ENCODE measurements at regions not wholly inside any gene's neighbourhood (a gene's known extent, or its start where the extent isn't known, plus 50 kb on each side); places are given as distances from the start of the nearest gene placed in this dataset.

GRCh38 chr13:89568746-89569145, 1778.7 kb upstream of the MIR17HG start:
- no peak overlapping the region for H3K27ac ChIP-seq
- no peaks in the 10 kb centered on the region for H3K36me3 ChIP-seq
- H3K9me3 ChIP-seq = no peaks in the 10 kb centered on the region
- H3K27me3 ChIP-seq (replicated peaks; ENCODE audit: insufficient read depth) = no peaks in the 10 kb centered on the region
- intact Hi-C loops (cut with DNase I) = no loop called here
- H3K4me3 ChIP-seq = no peak overlapping the region
- WGBS = 65% methylated on average over 2 of the region's 2 CpGs
- no peak for DNase-seq (ENCODE audit: low spot score)
- TF ChIP-seq POLR2A (IDR thresholded peaks at IDR 0.05) (no peak), POLR2AphosphoS5 (IDR thresholded peaks at IDR 0.05) (no peak)
- TF ChIP-seq, protein P1, sequence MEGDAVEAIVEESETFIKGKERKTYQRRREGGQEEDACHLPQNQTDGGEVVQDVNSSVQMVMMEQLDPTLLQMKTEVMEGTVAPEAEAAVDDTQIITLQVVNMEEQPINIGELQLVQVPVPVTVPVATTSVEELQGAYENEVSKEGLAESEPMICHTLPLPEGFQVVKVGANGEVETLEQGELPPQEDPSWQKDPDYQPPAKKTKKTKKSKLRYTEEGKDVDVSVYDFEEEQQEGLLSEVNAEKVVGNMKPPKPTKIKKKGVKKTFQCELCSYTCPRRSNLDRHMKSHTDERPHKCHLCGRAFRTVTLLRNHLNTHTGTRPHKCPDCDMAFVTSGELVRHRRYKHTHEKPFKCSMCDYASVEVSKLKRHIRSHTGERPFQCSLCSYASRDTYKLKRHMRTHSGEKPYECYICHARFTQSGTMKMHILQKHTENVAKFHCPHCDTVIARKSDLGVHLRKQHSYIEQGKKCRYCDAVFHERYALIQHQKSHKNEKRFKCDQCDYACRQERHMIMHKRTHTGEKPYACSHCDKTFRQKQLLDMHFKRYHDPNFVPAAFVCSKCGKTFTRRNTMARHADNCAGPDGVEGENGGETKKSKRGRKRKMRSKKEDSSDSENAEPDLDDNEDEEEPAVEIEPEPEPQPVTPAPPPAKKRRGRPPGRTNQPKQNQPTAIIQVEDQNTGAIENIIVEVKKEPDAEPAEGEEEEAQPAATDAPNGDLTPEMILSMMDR (IDR thresholded peaks at IDR 0.05) = no peak
- no peaks in the 10 kb centered on the region for H3K4me1 ChIP-seq (replicated peaks)

DNA sequence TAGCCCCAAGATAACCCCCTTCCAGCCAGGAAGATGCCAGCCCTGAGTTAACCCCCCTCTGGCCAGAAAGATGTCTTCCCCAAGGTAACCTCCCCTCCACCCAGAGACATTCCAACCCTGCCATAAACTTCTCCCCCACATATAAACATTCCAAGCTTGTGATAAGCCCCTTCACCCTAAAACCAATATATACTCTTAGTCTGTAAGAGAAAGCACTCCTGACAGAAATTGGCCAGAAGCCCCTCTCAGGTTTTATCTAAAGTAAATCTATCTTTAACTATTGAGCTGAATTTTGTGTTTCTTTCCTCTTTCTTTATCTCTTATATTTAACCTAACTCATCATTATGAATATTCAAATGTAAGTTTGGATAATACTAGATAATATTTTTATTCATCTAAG, 1775.8 kb upstream of the MIR17HG start:
- intact Hi-C loops (cut with DNase I) = no loop called here
- H3K27me3 ChIP-seq (replicated peaks; ENCODE audit: insufficient read depth) = no peaks in the 10 kb centered on the region

GRCh38 chr13:89574077-89574476, 1773.4 kb upstream of the MIR17HG start:
- H3K36me3 ChIP-seq = no peaks in the 10 kb centered on the region
- H3K27ac ChIP-seq = no peak overlapping the region
- no peaks in the 10 kb centered on the region for H3K4me1 ChIP-seq (replicated peaks)
- no peak overlapping the region for H3K4me3 ChIP-seq
- intact Hi-C loops (cut with DNase I) = no loop called here
- H3K27me3 ChIP-seq (replicated peaks; ENCODE audit: insufficient read depth) = no peaks in the 10 kb centered on the region
- H3K9me3 ChIP-seq = no peaks in the 10 kb centered on the region
- DNase-seq (ENCODE audit: low spot score) = no peak
- no peak for TF ChIP-seq POLR2A (IDR thresholded peaks at IDR 0.05)
- no peak for TF ChIP-seq POLR2AphosphoS5 (IDR thresholded peaks at IDR 0.05)
- TF ChIP-seq, protein P1 (IDR thresholded peaks at IDR 0.05) = no peak

More for the DNA sequence above, 1775.8 kb upstream of the MIR17HG start:
- no peak overlapping the region for H3K4me3 ChIP-seq
- no peak for DNase-seq (ENCODE audit: low spot score)
- H3K4me1 ChIP-seq (replicated peaks) = no peaks in the 10 kb centered on the region
- no peaks in the 10 kb centered on the region for H3K36me3 ChIP-seq
- H3K27ac ChIP-seq = no peak overlapping the region
- TF ChIP-seq, protein P1 (IDR thresholded peaks at IDR 0.05) = no peak
- no peak for TF ChIP-seq POLR2A (IDR thresholded peaks at IDR 0.05)
- no peak for TF ChIP-seq POLR2AphosphoS5 (IDR thresholded peaks at IDR 0.05)
- no peaks in the 10 kb centered on the region for H3K9me3 ChIP-seq

- TF ChIP-seq POLR2AphosphoS5 (IDR thresholded peaks at IDR 0.05) = no peak
- TF ChIP-seq, protein P1 (IDR thresholded peaks at IDR 0.05) = no peak
- TF ChIP-seq POLR2A (IDR thresholded peaks at IDR 0.05) = no peak
- Histone ChIP-seq H3K36me3 (no peaks in the 10 kb centered on the region), H3K9me3 (no peaks in the 10 kb centered on the region), H3K27ac (no peak overlapping the region), H3K4me3 (no peak overlapping the region), H3K27me3 (replicated peaks; ENCODE audit: insufficient read depth) (no peaks in the 10 kb centered on the region), H3K4me1 (replicated peaks) (no peaks in the 10 kb centered on the region)
- DNase-seq (ENCODE audit: low spot score) = no peak
- intact Hi-C loops (cut with DNase I) = no loop called here
Observed at GRCh38 chr13:89577301-89577700, 1770.2 kb upstream of the MIR17HG start.

DNA sequence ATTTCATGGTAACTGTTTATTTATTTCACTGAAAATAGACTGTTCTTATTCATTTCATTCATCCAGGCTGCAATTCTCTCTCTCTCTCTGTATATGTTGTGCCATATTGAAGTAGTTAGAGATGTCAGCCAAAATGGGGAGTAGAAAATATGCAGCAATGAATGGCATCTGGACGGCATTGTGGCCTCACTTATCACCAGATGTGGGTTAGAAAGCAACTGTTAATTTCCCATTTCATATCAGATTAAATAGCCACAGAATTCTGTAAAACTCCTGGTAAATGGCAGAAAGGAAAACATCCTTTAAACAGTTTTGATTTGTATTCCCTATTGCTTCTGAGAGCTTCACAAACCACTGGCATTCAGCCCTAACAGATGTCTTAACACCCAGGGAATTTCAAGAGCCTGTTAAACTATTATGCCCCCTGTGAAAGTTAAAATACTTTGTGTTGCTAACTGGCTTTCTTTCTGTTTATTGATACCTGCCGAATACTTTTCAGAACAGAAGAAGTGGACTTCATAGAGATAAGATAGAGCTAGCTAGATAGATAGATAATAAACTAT, 1763.3 kb upstream of the MIR17HG start:
- Histone ChIP-seq H3K9me3 (no peaks in the 10 kb centered on the region), H3K4me3 (no peak overlapping the region), H3K27ac (no peak overlapping the region), H3K36me3 (no peaks in the 10 kb centered on the region), H3K27me3 (replicated peaks; ENCODE audit: insufficient read depth) (no peaks in the 10 kb centered on the region), H3K4me1 (replicated peaks) (no peaks in the 10 kb centered on the region)
- intact Hi-C loops (cut with DNase I) = no loop called here
- TF ChIP-seq, protein P1 (IDR thresholded peaks at IDR 0.05) = no peak
- TF ChIP-seq POLR2A (IDR thresholded peaks at IDR 0.05) = no peak
- no peak for TF ChIP-seq POLR2AphosphoS5 (IDR thresholded peaks at IDR 0.05)
- no peak for DNase-seq (ENCODE audit: low spot score)
- 43% methylated on average over 2 of the region's 2 CpGs for WGBS

All from prostate gland (tissue), 2 donors.